Fibroblast of peridontal ligament (primary cell): ENCODE measurements at regions not wholly inside any gene's neighbourhood (a gene's known extent, or its start where the extent isn't known, plus 50 kb on each side); places are given as distances from the start of the nearest gene placed in this dataset.
"Not testable (repeated sequence)": the region's sequence is repeated elsewhere in the genome, so short reads cannot be mapped to it uniquely, and the experiment has no call there.

Experiments used
- DNase-seq: peaks from one replicate; pipeline ENCODE4 v3.0.0-alpha.2; 2010; ENCODE audit errors: extremely low read depth

DNA sequence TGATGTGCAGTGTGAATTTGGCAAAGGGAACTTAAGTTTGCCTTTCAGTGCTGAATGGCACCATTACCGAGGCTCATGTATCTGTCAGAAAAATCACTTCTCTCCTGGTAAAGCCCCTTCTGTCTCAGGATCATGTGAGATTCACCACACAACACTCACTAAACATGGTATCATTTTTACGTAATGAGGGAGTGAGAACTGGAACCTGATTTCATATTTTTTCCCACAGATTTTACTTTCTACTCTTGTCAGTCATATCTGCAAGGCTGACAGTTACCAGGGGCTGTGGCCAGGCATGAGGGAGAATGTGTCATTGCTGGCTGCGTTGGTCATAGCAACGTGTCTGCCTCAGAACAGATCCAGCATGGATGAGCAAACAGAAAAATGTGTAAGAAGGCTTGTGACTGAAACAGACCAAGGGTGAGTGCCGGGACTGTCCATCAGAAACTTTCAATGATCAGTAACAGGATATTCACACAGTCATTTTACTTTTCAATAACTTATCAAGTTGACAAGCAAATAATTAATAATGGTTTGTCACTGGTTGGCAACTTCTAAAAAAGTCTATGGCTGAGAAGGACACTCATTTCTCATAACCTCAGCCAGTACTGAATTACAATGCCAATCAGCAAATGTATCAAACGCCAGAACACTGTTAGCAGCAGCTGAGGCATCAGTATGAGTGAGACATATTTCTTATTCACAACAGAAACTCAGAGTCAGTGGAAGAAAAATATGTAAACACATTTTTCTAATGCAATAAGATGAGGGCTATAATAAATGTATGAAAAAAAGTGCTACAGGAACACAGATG, 100.5 kb downstream of the CDC42EP3 start:
- DNase-seq, result peak; percentile 80

DNA sequence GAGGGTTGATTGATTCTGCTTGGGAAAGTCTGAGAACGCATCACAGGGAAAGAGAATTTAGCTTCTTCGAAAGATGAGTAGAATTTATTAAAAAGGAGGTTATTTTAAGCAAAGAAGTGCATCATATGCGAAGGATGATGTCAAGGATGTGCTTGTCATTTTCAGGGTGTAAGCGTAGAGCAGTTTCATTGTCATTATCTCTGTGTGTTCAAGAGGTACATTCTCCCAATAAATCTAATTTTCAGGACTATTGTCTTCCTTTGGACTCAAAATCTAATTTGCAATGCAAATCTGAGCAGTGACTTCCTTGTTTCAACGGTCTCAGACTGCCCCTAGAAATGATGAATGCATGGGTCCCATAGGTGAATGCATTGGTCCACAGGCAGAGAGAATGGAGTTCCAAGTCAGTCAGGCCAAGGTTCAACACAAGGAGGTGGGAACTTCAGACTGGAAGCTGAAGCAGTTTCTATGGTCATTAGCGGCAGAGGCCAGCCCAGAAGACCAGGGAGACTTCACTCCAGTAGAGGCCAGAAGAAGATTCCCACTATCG, 99.8 kb downstream of the CDC42EP3 start:
- no peak for DNase-seq

DNA sequence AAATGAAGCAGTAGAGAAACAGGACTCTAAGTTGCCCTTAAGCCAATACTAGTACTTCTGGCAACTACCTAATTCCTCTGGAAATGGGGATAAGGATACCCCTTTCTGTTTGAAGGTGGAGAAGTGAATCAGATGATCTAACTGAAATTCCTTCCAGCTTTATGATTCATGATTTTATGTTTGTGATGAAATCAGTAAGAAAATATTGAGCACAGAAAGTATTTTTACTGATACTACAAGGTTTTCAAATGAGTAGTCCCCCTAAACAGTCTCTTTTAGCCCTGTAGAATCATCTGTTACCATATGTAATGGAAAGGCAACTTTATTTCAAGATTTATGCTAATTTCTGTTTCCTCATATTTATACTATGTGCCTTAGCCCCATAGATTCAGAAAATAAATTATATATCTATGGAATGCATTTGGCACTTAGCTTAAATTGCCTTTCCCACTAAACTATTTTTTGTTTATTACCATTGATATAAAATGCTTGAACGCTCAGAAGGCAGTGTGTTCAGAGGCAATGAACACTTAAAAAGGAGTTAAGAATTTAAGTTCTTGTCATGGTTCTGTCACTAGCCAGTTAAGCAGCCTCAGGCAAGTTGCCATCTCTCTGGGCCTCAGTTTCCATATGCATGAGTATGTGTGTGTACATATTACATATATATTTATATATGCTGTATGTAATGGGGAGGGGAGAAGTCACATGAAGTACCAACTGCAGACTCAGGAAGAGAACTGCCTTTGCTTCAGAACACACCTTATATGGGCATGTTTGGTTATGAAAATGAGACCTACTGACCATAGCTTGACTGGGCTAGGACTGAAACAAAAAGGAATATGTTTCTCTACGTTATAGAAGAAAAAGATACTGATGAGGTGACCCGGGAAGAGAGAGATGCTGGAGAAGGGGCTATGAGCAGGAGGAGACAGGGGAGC, 97.7 kb downstream of the CDC42EP3 start:
- DNase-seq, result peak; percentile 68

DNA sequence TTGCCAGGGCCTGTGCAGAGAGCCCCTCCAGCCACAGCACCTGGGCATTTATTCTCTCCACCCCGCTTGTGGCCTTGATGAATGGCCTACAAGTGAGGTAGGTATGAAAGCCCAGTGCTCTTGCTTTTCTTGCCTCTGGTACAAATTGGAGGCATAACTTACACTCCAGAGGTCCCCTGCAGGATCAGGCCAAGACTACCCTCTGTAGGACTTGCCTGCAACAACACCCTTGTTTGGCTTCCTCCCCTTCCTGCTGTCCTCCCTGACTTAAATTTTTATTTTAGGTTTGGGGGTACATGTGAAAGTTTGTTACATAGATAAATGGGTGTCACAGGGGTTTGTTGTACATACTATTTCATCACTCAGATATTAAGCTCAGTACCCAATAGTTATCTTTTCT, 95.7 kb downstream of the CDC42EP3 start:
- DNase-seq, result no peak

DNA sequence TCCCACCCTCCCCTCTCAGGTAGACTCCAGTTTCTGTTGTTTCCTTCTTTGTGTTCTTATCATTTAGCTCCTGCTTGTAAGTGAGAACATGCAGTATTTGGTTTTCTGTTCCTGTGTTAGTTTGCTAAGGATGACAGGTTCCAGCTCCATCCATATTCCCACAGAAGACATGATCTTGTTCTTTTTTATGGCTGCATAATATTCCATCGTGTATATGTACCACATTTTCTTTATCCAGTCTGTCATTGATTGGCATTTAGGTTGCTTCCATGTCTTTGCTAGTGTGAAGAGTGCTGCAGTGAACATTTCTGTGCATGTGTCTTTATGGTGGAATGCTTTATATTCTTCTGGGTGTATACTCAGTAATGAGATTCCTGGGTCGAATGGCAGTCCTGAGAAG, 95.2 kb downstream of the CDC42EP3 start:
- not testable (repeated sequence) for DNase-seq

DNA sequence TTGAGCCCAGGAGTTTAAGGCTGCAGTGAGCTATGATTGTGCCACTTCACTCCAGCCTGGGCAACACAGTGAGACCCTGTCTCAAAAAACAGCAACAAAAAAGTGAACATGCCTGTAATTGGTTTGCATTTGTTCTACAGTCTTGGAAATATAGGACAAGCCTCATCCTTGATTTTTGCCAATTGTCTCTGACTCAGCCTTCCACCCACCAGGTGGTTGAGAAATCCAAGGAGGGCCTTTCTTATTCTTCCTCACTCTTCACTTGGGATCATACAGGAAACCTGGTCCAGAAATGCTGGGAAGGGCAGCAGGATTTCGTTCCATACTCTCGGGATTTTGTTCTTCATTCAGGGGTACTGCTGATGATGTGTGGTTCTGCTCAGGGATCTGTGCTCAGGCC, 94.6 kb downstream of the CDC42EP3 start:
- no peak for DNase-seq

DNA sequence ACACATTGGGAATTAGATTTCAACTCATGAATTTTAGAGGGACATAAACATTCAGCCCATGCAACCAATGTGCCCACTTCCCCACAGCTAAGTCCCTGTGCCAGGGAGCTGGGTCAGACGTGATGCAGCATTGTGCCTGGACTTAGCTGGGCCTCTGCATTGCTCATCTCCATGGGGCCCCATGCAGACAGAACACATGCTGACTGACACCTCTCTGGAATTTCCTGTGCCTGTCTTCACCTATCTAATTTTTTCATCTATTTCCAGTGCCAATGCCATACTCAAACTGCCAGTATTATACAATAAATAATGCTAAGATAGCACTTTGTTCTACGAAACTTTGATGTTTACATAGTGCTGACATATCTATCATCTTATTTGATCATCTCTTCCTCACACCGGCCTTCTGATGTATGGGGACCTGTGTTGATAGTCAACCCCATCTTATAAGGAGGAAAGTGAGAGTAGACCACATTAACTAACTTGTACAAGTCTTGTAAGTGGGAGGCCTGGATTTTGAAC, 92.2 kb downstream of the CDC42EP3 start:
- no peak for DNase-seq

DNA sequence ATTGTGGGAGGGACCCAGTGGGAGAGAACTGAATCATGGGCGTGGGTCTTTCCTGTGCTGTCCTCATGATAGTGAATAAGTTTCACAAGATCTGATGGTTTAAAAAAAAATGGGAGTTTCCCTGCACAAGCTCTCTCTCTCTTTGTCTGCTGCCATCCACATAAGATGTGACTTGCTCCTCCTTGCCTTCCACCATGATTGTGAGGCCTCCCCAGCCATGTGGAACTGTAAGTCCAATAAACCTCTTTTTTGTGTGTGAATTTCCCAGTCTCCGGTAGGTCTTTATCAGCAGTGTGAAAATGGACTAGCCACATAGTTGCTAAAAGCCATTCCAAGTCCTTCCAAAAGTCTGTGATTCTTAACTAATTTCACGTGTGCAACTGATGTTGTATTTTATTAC, 91.5 kb downstream of the CDC42EP3 start:
- DNase-seq, result not testable (repeated sequence)

DNA sequence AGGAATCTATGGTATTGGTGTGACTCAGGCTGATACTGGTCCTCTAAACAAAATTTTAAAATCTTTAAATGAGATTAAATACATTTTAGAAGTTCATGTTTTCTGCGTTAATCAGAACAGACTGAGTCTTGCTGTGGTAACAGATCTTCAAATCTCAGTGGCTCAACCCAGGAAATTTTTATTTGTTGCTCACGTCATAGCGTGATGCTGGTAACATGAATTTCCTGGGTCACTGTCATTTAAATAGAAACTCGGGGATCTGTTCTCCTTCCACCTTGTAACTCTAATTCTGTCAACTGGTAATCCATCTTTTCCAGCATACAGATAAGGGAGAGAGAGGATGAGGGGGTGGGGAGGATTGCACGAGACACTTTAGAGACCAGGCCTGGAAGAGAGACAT, 90.0 kb downstream of the CDC42EP3 start:
- no peak for DNase-seq

DNA sequence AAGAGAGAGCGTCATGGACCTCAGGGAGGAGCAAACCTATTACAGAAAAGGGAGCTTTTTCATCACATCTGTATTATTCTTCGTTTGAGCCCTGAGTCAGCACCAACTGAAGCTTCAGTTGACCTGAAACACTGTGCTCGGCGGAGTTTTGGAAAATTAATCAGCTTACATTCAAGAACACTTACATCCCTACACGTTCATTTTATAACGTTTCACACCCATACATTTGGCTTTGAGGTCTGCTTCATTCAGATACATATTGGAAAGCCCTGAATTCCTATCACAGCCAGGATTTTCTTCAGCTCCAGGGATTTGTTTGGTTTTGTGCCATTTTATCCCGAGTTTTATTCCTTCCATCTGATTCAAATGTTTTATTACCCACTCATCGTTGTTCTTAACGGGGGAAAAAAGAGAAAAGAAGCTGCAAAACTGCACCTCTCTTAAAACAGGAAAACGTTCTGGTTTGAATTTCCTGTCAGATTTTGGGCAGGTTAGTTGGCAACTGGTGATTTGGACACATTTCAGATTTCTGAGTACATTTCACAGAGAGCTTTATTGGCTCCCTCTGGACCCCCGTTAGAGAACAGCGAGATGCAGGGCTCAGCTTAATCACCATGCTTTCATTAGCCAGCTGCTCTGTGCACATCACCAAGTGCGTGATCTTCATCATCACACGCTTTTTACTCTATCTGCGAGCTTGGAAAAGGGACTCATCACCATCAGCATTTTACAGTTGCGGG, 88.8 kb downstream of the CDC42EP3 start:
- no peak for DNase-seq

DNA sequence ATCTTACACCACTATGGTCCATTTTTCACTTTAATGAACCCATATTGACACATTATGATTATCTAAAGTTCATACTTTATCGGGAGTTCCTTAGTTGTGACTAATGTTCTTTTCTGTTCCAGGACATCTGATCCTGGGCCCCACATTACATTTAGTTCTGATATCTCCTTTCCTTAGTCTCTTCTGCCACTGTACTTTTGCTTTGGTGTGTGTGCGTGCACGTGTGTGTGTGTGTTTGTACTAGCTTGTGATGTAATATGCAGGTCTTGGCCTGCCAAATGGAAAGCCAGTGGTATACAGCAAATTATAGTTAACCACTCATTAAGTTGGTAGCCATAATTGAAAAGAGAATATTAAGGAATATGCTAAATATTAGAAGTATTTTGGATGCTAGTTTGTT, 88.0 kb downstream of the CDC42EP3 start:
- no peak for DNase-seq

DNA sequence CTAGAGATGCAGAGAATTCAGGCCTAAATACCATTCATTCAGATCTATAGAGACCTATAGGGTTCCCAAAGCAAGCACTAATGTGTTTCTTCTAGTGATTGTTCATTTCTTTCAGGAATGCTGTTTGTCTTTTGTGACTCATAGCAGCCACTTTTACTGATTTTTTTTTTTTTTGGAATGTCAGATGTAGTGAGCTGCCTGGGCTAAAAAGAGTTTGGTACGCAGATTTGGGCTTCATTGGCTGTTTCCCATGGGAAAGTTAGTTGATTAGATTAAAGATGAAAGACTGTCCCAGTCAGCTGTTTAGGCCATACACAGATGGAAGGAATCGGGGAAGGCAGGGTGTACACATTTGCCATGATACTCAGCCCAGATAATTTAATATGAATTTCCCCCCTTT, 87.6 kb downstream of the CDC42EP3 start:
- DNase-seq, result peak; percentile 76

DNA sequence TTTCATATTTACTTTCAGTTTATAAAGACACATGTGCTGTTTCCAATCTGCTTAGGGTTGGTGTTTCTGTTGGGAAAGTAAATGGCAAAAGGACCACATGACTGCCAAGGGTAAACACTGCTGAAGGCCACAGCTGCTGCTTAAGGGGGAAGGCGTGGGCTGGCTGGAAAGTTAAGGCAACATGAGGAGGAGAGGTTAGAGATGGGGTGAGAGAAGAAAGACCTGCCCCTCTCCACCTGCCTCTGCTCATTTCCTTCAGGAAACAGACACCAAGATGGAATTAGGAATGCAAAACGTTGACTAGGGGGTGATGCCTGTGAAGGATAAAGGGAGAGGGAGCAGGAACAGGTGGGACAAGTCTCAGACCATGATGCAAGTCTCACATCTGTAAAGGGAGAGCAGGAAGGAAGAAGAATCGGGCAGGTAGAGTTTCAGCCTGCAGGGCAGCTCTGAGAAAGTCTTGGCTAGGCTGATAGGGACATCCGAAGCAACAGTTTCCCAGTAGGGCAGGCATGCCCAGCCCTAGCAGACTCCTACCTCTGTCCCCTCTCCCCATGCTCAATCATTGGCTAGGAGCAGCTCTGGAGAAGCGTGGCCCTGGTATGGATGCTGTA, 86.0 kb downstream of the CDC42EP3 start:
- peak; percentile 72 for DNase-seq

DNA sequence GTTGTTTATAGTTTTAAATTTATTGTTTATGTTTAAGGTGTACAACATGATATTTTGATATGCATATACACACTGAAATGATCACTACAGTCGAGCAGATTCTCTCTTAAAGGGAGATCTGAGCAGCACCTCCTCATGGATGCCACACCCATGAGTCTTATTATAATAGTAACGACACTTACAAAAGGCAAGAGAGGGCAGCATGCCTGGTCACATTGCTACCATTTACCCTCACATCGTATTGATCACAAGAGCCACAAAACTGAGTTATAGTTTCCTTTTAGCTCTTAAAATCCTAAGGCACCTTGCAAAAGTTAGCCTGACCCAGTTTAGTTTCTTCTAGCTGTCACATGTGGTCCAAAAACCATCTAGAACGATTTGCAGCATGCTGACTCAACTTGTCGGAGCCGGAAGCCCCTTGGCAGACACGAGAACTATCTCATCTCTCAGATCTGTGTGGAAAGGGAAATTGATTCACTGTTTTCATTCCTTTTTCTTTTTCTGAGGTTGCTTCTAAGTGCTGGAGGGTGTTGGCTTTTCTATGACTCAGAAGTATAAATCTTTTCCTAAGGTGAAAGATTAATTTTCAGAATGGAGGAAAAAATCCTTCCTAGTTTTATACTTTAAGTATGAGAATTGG, 85.3 kb downstream of the CDC42EP3 start:
- DNase-seq, result peak; percentile 91

DNA sequence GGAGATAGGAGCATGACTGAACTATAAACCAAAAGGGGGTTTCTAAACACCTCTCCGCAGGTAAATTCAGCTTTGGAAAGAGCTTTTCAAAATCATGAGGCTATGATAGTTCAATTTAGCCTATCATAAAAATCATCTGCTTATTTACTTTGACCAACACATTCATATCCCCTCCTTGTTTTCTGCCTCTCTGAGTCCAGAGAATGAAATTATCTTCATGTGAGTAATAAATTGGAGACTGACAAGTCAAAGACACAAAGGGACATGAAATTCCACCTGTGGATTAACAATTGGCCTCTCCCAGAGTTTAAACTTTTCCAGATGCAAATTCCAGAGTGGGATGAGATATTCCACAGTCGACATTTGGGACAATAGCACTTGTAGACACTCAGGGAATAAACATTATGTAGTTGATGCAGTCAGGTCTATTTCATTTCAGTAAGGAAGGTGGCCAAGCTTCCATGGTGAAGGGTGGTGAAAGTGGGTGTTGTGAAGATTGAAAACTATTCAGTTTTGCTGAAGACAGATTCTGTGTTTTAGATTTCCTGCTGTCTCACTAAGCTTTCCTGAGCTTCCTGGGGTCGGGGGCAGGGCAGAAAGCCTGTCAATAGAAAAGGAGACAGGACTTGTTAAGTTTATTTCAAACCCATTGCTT, 84.7 kb downstream of the CDC42EP3 start:
- DNase-seq, result no peak

DNA sequence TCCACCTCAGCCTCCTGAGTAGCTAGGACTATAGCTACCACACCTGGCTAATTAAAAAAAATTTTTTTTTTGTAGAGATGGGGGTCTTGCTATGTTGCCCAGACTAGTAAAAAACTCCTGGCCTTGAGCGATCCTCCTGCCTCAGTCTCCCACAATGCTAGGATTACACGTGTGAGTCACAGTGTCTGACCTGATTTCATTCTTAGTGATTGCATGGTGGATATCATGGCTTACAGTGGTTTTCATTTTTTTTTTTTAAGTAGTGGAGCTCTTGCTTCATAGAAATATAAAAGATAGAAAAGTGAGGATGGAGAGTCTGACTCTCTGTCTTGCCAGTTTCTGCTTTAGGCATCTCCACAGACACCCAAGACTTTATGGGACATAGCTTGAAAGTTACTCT, 83.6 kb downstream of the CDC42EP3 start:
- DNase-seq, result no peak

DNA sequence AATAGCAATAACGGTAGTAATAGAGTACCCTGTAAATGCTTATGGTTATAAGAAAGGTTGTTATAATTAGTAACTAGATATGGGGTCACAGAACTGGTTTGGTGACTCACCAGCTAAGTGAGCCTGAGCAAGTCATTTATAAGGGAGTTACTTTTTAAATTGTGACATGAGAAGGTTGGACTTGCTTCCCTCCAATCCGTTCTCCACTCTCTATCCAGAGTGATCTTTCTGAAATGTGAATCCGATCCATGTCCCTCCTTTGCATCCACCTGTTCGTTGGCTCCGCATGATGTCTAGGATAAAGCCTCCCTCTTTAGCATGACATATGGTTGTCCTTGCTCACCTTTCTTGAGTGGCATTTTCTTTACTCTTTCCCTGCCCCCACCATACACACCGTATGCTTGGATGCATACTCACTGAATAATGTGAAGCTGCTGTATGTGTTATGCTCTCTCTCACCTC, 83.1 kb downstream of the CDC42EP3 start:
- no peak for DNase-seq

DNA sequence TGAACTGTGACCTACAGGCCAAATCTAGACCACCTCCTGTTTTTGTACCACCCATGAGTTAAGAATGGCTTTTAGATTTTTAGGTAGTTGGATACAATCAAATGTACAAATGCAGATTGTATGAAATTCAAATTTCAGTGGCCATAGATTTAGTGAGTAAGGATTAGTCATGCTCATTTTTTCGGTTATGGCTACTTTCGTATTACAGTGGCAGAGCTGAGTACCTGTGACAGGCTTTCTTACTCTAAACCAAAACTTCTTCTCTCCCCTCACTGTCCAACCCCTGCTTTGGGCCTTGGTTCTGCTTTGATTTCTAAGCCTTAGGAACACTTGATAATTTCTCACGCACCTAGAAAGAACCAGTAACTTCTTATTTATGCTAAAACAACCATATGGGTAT, 82.1 kb downstream of the CDC42EP3 start:
- DNase-seq, result peak; percentile 42

DNA sequence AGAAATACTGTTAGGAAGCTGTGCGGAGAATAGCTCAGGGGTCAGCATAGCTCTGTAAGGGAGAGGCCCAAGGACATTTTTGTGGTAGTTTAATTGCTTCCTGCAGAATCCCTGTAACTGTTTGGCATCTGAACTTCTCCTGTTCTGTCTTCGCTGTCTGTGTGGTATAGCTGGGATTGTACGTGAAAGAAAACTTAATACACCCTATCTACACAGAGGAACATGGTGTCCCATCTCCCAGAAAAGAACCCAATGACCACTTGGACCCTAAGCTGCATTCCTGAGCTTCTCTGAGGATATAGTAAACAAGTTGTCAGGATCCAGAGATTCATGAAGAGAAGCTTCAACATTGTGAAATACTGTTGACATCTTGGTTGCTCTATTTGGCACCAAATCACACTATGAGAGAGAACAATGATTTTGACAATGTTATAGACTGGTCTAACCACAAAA, 81.3 kb downstream of the CDC42EP3 start:
- peak; percentile 87 for DNase-seq
